ENCODE measurements at regions not wholly inside any gene's neighbourhood (a gene's known extent, or its start where the extent isn't known, plus 50 kb on each side); places are given as distances from the start of the nearest gene placed in this dataset.
A peak's percentile ranks its signal among the peaks of the same experiment; 100 is the strongest.

- DNase-seq, result peak; percentile 69
- Histone ChIP-seq H3K27me3 (ENCODE audit: control insufficient read depth, insufficient read depth, low read length) (no peaks in the 10 kb centered on the region), H3K4me1 (ENCODE audit: control insufficient read depth, insufficient read depth, low read length) (peaks cover 28% of the 10 kb centered on the region), H3K4me3 (ENCODE audit: low read length) (no peak overlapping the region), H3K9me3 (replicated peaks; ENCODE audit: control insufficient read depth, low read depth, low read length) (no peaks in the 10 kb centered on the region), H3K27ac (ENCODE audit: low read length) (peak overlapping the region; percentile 63), H3K36me3 (ENCODE audit: control insufficient read depth, insufficient read depth, low read length) (no peaks in the 10 kb centered on the region)
- 39% methylated on average over 4 of the region's 5 CpGs for WGBS (ENCODE audit: insufficient coverage)
Measured at GRCh38 chr21:35227786-35228185, 178.7 kb upstream of the RUNX1 start.

- Histone ChIP-seq H3K4me1 (ENCODE audit: control insufficient read depth, insufficient read depth, low read length) (peaks cover 28% of the 10 kb centered on the region), H3K27me3 (ENCODE audit: control insufficient read depth, insufficient read depth, low read length) (no peaks in the 10 kb centered on the region), H3K36me3 (ENCODE audit: control insufficient read depth, insufficient read depth, low read length) (no peaks in the 10 kb centered on the region), H3K4me3 (ENCODE audit: low read length) (no peak overlapping the region), H3K9me3 (replicated peaks; ENCODE audit: control insufficient read depth, low read depth, low read length) (no peaks in the 10 kb centered on the region), H3K27ac (ENCODE audit: low read length) (peak overlapping the region; percentile 63)
- 71% methylated on average over 5 of the region's 13 CpGs for WGBS (ENCODE audit: insufficient coverage)
- no peak for DNase-seq
Measured at GRCh38 chr21:35226968-35227744, 178.1 kb upstream of the RUNX1 start.

- H3K4me1 ChIP-seq (ENCODE audit: control insufficient read depth, insufficient read depth, low read length), result peaks cover 28% of the 10 kb centered on the region
- 49% methylated on average over 5 of the region's 6 CpGs for WGBS (ENCODE audit: insufficient coverage)
- H3K27me3 ChIP-seq (ENCODE audit: control insufficient read depth, insufficient read depth, low read length), result no peaks in the 10 kb centered on the region
- DNase-seq, result peak; percentile 64
- no peak overlapping the region for H3K4me3 ChIP-seq (ENCODE audit: low read length)
- H3K36me3 ChIP-seq (ENCODE audit: control insufficient read depth, insufficient read depth, low read length), result no peaks in the 10 kb centered on the region
- peak overlapping the region; percentile 70 for H3K27ac ChIP-seq (ENCODE audit: low read length)
- H3K9me3 ChIP-seq (replicated peaks; ENCODE audit: control insufficient read depth, low read depth, low read length), result no peaks in the 10 kb centered on the region
Measured at GRCh38 chr21:35226328-35226727, 177.2 kb upstream of the RUNX1 start.

GRCh38 chr21:35225573-35225972 is 176.5 kb upstream of the RUNX1 start:
- Histone ChIP-seq H3K4me3 (ENCODE audit: low read length) (no peak overlapping the region), H3K27ac (ENCODE audit: low read length) (peak overlapping the region; percentile 70), H3K27me3 (ENCODE audit: control insufficient read depth, insufficient read depth, low read length) (no peaks in the 10 kb centered on the region), H3K4me1 (ENCODE audit: control insufficient read depth, insufficient read depth, low read length) (peaks cover 28% of the 10 kb centered on the region), H3K36me3 (ENCODE audit: control insufficient read depth, insufficient read depth, low read length) (no peaks in the 10 kb centered on the region), H3K9me3 (replicated peaks; ENCODE audit: control insufficient read depth, low read depth, low read length) (no peaks in the 10 kb centered on the region)
- no peak for DNase-seq
- WGBS (ENCODE audit: insufficient coverage), result no CpG with 5 or more reads among the region's 6 CpGs

- Histone ChIP-seq H3K27me3 (ENCODE audit: control insufficient read depth, insufficient read depth, low read length) (no peaks in the 10 kb centered on the region), H3K4me1 (ENCODE audit: control insufficient read depth, insufficient read depth, low read length) (peaks cover 28% of the 10 kb centered on the region), H3K4me3 (ENCODE audit: low read length) (no peak overlapping the region), H3K36me3 (ENCODE audit: control insufficient read depth, insufficient read depth, low read length) (no peaks in the 10 kb centered on the region), H3K9me3 (replicated peaks; ENCODE audit: control insufficient read depth, low read depth, low read length) (no peaks in the 10 kb centered on the region), H3K27ac (ENCODE audit: low read length) (no peak overlapping the region)
- peak; percentile 33 for DNase-seq
- no CpG with 5 or more reads among the region's 6 CpGs for WGBS (ENCODE audit: insufficient coverage)
Measured at GRCh38 chr21:35223480-35224156, 174.5 kb upstream of the RUNX1 start.

- no peak overlapping the region for H3K4me3 ChIP-seq (ENCODE audit: low read length)
- peaks cover 22% of the 10 kb centered on the region for H3K4me1 ChIP-seq (ENCODE audit: control insufficient read depth, insufficient read depth, low read length)
- no peak overlapping the region for H3K27ac ChIP-seq (ENCODE audit: low read length)
- H3K9me3 ChIP-seq (replicated peaks; ENCODE audit: control insufficient read depth, low read depth, low read length), result no peaks in the 10 kb centered on the region
- peak; percentile 50 for DNase-seq
- H3K27me3 ChIP-seq (ENCODE audit: control insufficient read depth, insufficient read depth, low read length), result no peaks in the 10 kb centered on the region
- WGBS (ENCODE audit: insufficient coverage), result no CpG with 5 or more reads among the region's 3 CpGs
- H3K36me3 ChIP-seq (ENCODE audit: control insufficient read depth, insufficient read depth, low read length), result no peaks in the 10 kb centered on the region
Measured at GRCh38 chr21:35222541-35222941, 173.4 kb upstream of the RUNX1 start.

GRCh38 chr21:35222021-35222420 is 172.9 kb upstream of the RUNX1 start:
- H3K9me3 ChIP-seq (replicated peaks; ENCODE audit: control insufficient read depth, low read depth, low read length), result no peaks in the 10 kb centered on the region
- no peak overlapping the region for H3K4me3 ChIP-seq (ENCODE audit: low read length)
- peak; percentile 48 for DNase-seq
- no peaks in the 10 kb centered on the region for H3K27me3 ChIP-seq (ENCODE audit: control insufficient read depth, insufficient read depth, low read length)
- no CpG with 5 or more reads among the region's 3 CpGs for WGBS (ENCODE audit: insufficient coverage)
- no peak overlapping the region for H3K27ac ChIP-seq (ENCODE audit: low read length)
- no peaks in the 10 kb centered on the region for H3K36me3 ChIP-seq (ENCODE audit: control insufficient read depth, insufficient read depth, low read length)
- H3K4me1 ChIP-seq (ENCODE audit: control insufficient read depth, insufficient read depth, low read length), result peaks cover 17% of the 10 kb centered on the region

GRCh38 chr21:35220301-35220700 is 171.2 kb upstream of the RUNX1 start:
- Histone ChIP-seq H3K4me1 (ENCODE audit: control insufficient read depth, insufficient read depth, low read length) (peaks cover 7% of the 10 kb centered on the region), H3K9me3 (replicated peaks; ENCODE audit: control insufficient read depth, low read depth, low read length) (no peaks in the 10 kb centered on the region), H3K27me3 (ENCODE audit: control insufficient read depth, insufficient read depth, low read length) (no peaks in the 10 kb centered on the region), H3K36me3 (ENCODE audit: control insufficient read depth, insufficient read depth, low read length) (no peaks in the 10 kb centered on the region), H3K4me3 (ENCODE audit: low read length) (no peak overlapping the region), H3K27ac (ENCODE audit: low read length) (no peak overlapping the region)
- DNase-seq, result no peak
- WGBS (ENCODE audit: insufficient coverage), result no CpG with 5 or more reads among the region's 1 CpG

GRCh38 chr21:35219719-35220118 is 170.6 kb upstream of the RUNX1 start:
- H3K4me1 ChIP-seq (ENCODE audit: control insufficient read depth, insufficient read depth, low read length), result peaks cover 7% of the 10 kb centered on the region
- no peak overlapping the region for H3K27ac ChIP-seq (ENCODE audit: low read length)
- no peaks in the 10 kb centered on the region for H3K9me3 ChIP-seq (replicated peaks; ENCODE audit: control insufficient read depth, low read depth, low read length)
- WGBS (ENCODE audit: insufficient coverage), result no CpG with 5 or more reads among the region's 2 CpGs
- no peaks in the 10 kb centered on the region for H3K27me3 ChIP-seq (ENCODE audit: control insufficient read depth, insufficient read depth, low read length)
- H3K36me3 ChIP-seq (ENCODE audit: control insufficient read depth, insufficient read depth, low read length), result no peaks in the 10 kb centered on the region
- H3K4me3 ChIP-seq (ENCODE audit: low read length), result no peak overlapping the region
- no peak for DNase-seq

- Histone ChIP-seq H3K4me3 (ENCODE audit: low read length) (no peak overlapping the region), H3K27ac (ENCODE audit: low read length) (no peak overlapping the region), H3K9me3 (replicated peaks; ENCODE audit: control insufficient read depth, low read depth, low read length) (no peaks in the 10 kb centered on the region), H3K27me3 (ENCODE audit: control insufficient read depth, insufficient read depth, low read length) (no peaks in the 10 kb centered on the region), H3K36me3 (ENCODE audit: control insufficient read depth, insufficient read depth, low read length) (no peaks in the 10 kb centered on the region), H3K4me1 (ENCODE audit: control insufficient read depth, insufficient read depth, low read length) (peaks cover 7% of the 10 kb centered on the region)
- DNase-seq, result no peak
- WGBS (ENCODE audit: insufficient coverage), result no CpG with 5 or more reads among the region's 2 CpGs
Measured at GRCh38 chr21:35219291-35219690, 170.2 kb upstream of the RUNX1 start.
